Spinal cord (tissue), 9 donors: ENCODE measurements at regions not wholly inside any gene's neighbourhood (a gene's known extent, or its start where the extent isn't known, plus 50 kb on each side); places are given as distances from the start of the nearest gene placed in this dataset.

ENCODE experiments used
- DNase-seq, 6 donors: peaks; one replicate each; pipeline versions ENCODE4 v3.0.0 to v3.0.0-alpha.2; 2013 to 2015; ENCODE audit warnings: low spot score in 6 of 6, low read depth in 4 of 6
- H3K27ac ChIP-seq: one replicate; pipeline ENCODE4 v1.5.1; 2013; ENCODE audit warnings: low read depth, low read length, control low read depth
- H3K27me3 ChIP-seq: one replicate; pipeline ENCODE4 v1.6.1; 2013; ENCODE audit warnings: low read length; ENCODE audit not compliant: control insufficient read depth, insufficient read depth
- H3K36me3 ChIP-seq: one replicate; pipeline ENCODE4 v1.6.1; 2013; ENCODE audit warnings: low read length; ENCODE audit not compliant: control insufficient read depth, insufficient read depth
- H3K4me1 ChIP-seq: one replicate; pipeline ENCODE4 v1.6.1; 2013; ENCODE audit warnings: low read length; ENCODE audit not compliant: control insufficient read depth, insufficient read depth
- H3K4me3 ChIP-seq: one replicate; pipeline ENCODE4 v1.5.1; 2013; ENCODE audit warnings: low read depth, low read length, control low read depth
- H3K9me3 ChIP-seq: one replicate; pipeline ENCODE4 v1.6.1; 2013; ENCODE audit warnings: low read length; ENCODE audit not compliant: control insufficient read depth, insufficient read depth
- WGBS: methylation state at CpG from one replicate; pipeline ENCODE4 v1.1.5; 2013; ENCODE audit warnings: missing lambda C conversion rate; ENCODE audit not compliant: insufficient coverage; 5-methylcytosine and 5-hydroxymethylcytosine counted together
- donor health status: healthy.

DNA sequence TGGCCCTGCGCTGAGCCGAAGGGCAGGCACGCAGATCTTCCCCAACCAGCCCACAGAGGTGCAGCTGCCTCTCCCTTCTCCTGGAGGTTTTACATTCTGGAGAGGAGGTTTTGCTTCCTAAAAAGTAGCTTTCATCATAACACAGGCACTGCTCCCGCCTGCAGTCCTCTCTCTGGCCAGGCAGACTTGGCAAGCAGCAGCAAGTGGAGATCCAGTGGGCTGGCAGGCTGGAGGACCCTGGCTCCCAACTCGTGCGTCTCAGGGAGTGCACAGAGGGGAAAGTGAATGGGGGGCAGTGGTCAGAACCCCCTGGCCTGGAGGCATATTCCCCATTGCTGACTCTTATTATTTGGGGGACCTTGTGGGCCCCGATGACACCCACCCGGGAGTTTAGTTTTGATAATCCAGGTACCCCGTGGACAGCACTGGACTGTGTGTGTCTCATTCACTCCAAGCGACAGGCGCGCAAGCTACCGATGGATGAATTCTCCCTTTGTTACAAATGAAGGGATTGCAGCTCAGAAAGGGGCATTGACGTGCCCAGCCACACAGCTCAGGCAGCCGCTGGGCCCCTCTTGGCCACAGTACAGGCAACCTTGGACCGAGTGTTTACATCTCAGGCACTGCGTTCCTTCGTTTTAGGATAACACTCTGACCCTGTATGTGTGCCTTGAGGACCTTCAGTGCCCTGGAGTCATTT is 1223.9 kb downstream of the BRD1 start:
- Histone ChIP-seq H3K4me3 (no peak overlapping the region), H3K4me1 (peaks cover 45% of the 10 kb centered on the region), H3K27ac (peak overlapping the region; percentile 67), H3K27me3 (no peaks in the 10 kb centered on the region), H3K36me3 (peaks cover 38% of the 10 kb centered on the region), H3K9me3 (no peaks in the 10 kb centered on the region)
- peak in 2 of 6 donors; percentile 18 to 57 for DNase-seq
- WGBS = 61% methylated on average over 14 of the region's 18 CpGs

- peak overlapping the region; percentile 67 for H3K27ac ChIP-seq
- no peak for DNase-seq
- WGBS = 93% methylated on average over 19 of the region's 26 CpGs
Observed at GRCh38 chr22:48602805-48603518, 1224.7 kb downstream of the BRD1 start.

DNA sequence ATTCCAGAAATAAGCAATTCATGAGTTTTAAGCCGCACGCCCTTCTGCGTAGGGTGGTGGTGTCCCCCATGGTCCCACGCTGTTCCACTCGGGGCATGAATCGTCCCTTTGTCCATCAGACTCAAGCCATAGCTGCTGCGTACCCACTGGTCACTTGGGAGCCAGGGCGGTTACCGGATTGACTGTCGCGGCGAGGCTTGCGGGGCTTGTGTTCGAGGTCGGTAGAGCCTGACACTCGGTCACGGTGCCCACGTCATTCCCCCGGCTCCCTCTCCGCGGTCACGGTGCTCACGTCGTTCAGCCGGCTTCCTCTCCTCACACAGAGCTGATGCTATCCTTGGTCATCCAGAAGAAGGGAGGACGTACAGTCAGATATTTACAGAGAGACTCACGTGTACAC is 1227.0 kb downstream of the BRD1 start:
- Histone ChIP-seq H3K4me1 (peaks cover 36% of the 10 kb centered on the region), H3K27ac (no peak overlapping the region), H3K9me3 (no peaks in the 10 kb centered on the region), H3K36me3 (peaks cover 52% of the 10 kb centered on the region), H3K4me3 (no peak overlapping the region), H3K27me3 (no peaks in the 10 kb centered on the region)
- DNase-seq = no peak
- 90% methylated on average over 18 of the region's 27 CpGs for WGBS

More at GRCh38 chr22:48602805-48603518, 1224.7 kb downstream of the BRD1 start:
- Histone ChIP-seq H3K27me3 (no peaks in the 10 kb centered on the region), H3K36me3 (peaks cover 39% of the 10 kb centered on the region), H3K4me3 (no peak overlapping the region), H3K4me1 (peaks cover 44% of the 10 kb centered on the region), H3K9me3 (no peaks in the 10 kb centered on the region)

DNA sequence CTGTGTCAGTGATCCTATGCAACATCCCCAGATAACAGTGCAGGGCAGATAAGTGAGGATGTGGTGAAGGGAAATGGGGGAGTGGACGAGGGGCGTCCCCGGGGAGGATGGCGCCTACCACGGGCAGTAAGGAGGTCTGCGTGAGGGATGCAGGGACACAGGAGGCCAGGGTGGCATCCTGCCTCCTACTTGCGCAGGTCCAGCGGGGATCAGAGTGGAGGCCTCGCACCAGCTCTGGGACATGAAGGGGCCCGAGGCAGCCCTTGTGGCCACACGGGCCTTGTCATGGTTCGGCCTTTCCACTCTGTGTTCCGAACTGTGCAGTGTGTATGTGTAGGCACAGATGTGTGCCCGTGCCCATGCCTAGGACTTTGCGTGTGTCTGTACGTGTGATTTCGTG is 1227.5 kb downstream of the BRD1 start:
- Histone ChIP-seq H3K9me3 (no peaks in the 10 kb centered on the region), H3K4me1 (peaks cover 40% of the 10 kb centered on the region), H3K36me3 (peaks cover 57% of the 10 kb centered on the region), H3K4me3 (no peak overlapping the region), H3K27me3 (no peaks in the 10 kb centered on the region), H3K27ac (no peak overlapping the region)
- 94% methylated on average over 11 of the region's 17 CpGs for whole genome bisulfite sequencing
- no peak for DNase-seq

DNA sequence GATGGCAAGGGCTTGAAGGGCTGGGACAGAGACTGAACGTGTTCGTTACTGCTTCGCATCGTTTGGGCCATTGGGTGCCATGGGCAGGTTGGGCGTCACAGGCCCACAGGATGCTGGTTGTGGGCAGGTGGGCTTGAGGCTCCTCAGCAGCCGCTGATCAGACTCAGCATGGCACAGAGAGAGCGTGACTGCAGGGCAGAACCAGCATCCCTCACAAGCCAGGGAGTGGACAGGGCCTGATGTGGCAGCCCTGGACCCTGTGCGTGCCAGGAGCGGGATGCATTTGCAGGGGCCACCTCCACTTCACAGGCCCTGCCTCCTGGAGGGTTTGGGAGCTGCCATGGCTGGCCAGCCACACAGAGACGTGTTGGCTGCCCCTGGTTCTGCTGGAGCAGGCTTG is 1228.3 kb downstream of the BRD1 start:
- DNase-seq = no peak
- Histone ChIP-seq H3K27ac (no peak overlapping the region), H3K9me3 (no peaks in the 10 kb centered on the region), H3K4me1 (peaks cover 44% of the 10 kb centered on the region), H3K36me3 (peaks cover 65% of the 10 kb centered on the region), H3K27me3 (no peaks in the 10 kb centered on the region), H3K4me3 (no peak overlapping the region)
- WGBS = 96% methylated on average over 10 of the region's 10 CpGs

GRCh38 chr22:48596111-48596850 is 1231.4 kb downstream of the BRD1 start:
- WGBS = 85% methylated on average over 19 of the region's 24 CpGs
- no peak overlapping the region for H3K27ac ChIP-seq
- no peak overlapping the region for H3K4me3 ChIP-seq
- H3K36me3 ChIP-seq = peaks cover 80% of the 10 kb centered on the region
- no peaks in the 10 kb centered on the region for H3K9me3 ChIP-seq
- H3K27me3 ChIP-seq = no peaks in the 10 kb centered on the region
- peaks cover 37% of the 10 kb centered on the region for H3K4me1 ChIP-seq
- peak in 1 of 6 donors; percentile 36 for DNase-seq

DNA sequence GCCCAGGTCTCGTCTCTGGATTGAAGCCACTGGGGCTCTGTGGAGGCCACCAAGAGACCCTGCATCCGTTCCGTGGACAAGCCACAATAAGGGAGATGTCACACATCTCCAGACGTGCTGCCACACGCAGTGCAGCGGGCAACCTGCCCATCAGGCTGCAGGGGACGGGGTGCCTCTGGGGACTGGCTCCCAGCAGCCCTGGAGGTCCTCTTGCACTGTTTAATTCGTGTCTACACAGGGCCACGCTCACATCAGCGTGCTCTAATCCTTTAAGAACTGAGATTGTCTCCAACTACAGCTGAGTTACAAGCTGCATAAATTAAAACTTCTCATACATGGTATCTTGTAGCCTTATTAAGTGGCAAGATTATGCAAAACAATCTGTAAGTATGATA is 1232.2 kb downstream of the BRD1 start:
- 58% methylated on average over 7 of the region's 10 CpGs for WGBS
- Histone ChIP-seq H3K27me3 (no peaks in the 10 kb centered on the region), H3K9me3 (no peaks in the 10 kb centered on the region), H3K27ac (no peak overlapping the region), H3K4me1 (peaks cover 39% of the 10 kb centered on the region), H3K4me3 (no peak overlapping the region), H3K36me3 (peaks cover 79% of the 10 kb centered on the region)
- no peak for DNase-seq

GRCh38 chr22:48594757-48595510 is 1232.7 kb downstream of the BRD1 start:
- Histone ChIP-seq H3K27ac (no peak overlapping the region), H3K4me3 (no peak overlapping the region), H3K36me3 (peaks cover 75% of the 10 kb centered on the region), H3K9me3 (no peaks in the 10 kb centered on the region), H3K27me3 (no peaks in the 10 kb centered on the region), H3K4me1 (peaks cover 39% of the 10 kb centered on the region)
- DNase-seq = no peak
- 72% methylated on average over 19 of the region's 19 CpGs for WGBS

DNA sequence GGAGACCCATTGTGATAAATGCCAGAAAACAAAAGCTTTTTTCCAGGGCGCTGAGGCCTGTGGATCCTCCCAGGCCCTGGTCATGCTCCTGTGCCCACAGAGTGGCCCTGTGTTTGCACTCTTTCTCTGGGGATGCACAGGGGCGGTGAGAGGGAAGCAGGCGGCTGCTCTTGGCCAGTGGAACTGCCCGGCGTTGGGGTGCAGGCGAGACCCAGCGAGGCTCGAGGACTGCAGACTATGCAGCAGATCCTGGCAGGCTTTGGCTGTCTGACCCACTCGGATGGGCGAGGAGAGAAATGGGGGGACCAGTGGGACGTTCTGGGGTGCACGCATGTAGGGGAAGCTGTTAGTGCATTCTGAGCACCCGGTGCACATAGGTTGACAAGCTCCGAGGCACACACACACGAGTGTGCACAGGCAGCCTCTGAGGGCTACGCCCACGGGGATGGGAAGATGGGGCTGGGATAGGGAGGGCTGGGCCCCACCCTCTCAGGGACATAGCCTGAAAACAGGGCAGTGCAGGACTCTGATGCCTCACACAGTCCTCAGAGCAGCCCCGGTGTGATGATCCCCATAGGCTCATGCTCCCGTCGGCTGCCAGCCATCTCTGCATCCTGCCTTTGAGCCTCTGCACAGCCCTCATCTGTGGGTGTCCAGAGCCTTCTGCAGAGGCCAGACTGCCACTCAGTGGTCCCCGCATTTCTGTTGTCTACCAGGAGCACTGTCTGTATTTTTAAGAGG is 1233.5 kb downstream of the BRD1 start:
- DNase-seq = no peak
- Histone ChIP-seq H3K36me3 (peaks cover 74% of the 10 kb centered on the region), H3K27ac (no peak overlapping the region), H3K4me3 (no peak overlapping the region), H3K9me3 (no peaks in the 10 kb centered on the region), H3K27me3 (no peaks in the 10 kb centered on the region), H3K4me1 (peaks cover 35% of the 10 kb centered on the region)
- WGBS = 77% methylated on average over 21 of the region's 21 CpGs
